HepG2 (cell line): ENCODE measurements at regions not wholly inside any gene's neighbourhood (a gene's known extent, or its start where the extent isn't known, plus 50 kb on each side); places are given as distances from the start of the nearest gene placed in this dataset.
A peak's percentile ranks its signal among the peaks of the same experiment; 100 is the strongest.

Experiments used
- ATAC-seq: fragments of 200-7000 bp; cut with Tn5 transposase; 3 replicates; pipeline ENCODE4 v1.9.1; 2020; ENCODE audit warnings: mild to moderate bottlenecking, moderate library complexity
- BruUV-seq: library from RNA; stranded (reverse); fragments of 400-500 nt; replicated peaks from 2 replicates; lab custom pipeline; 2021; lab: Mats Ljungman, UMichigan
- CTCF ChIA-PET: fragments of 300-600 bp; formaldehyde crosslinking; extraction: SDS; loops from one replicate; lab custom pipeline; 2021; ENCODE audit warnings: low total read pairs, inconsistent platforms, low intra/inter-chr PET ratio; lab: Yijun Ruan, JAX
- POLR2A ChIA-PET: fragments of 350-600 bp; sonication (Branson Sonifier 250); formaldehyde crosslinking; loops from one replicate; lab custom pipeline; 2020; ENCODE audit warnings: antibody characterized with exemption, inconsistent platforms; lab: Yijun Ruan, JAX
- DNase-seq: peaks from one replicate; pipeline ENCODE4 v3.0.0-alpha.2; 2015; ENCODE audit warnings: low spot score
- FAIRE-seq: peaks from 3 replicates; lab custom pipeline; 2011; peaks lifted over from hg19 to GRCh38; lab: Jason Lieb, UNC
- H2AFZ ChIP-seq: one replicate; pipeline ENCODE4 v1.6.1; 2011; ENCODE audit warnings: low read length, inconsistent platforms
- H3K27ac ChIP-seq: fragments of 300-600 bp; 3 replicates; pipeline ENCODE4 v1.8.0; 2011; ENCODE audit warnings: mixed run types, mild to moderate bottlenecking, mixed read lengths, low read length, inconsistent platforms; ENCODE audit not compliant: insufficient read depth; ENCODE audit errors: extremely low read length
- H3K27me3 ChIP-seq, 2 experiments: fragments of 200-600 bp in 1 of 2; 2 replicates in 1 of 2; 3 replicates in 1 of 2; pipeline versions ENCODE4 v1.6.0 to v1.8.0; 2011; ENCODE audit warnings: low read length in 2 of 2, mild to moderate bottlenecking in 2 of 2, moderate library complexity in 2 of 2, inconsistent platforms in 1 of 2; ENCODE audit not compliant: insufficient read depth in 2 of 2, control insufficient read depth in 1 of 2
- H3K36me3 ChIP-seq, 2 experiments: fragments of 200-600 bp in 1 of 2; replicated peaks in 1 of 2; 2 replicates in 1 of 2; 3 replicates in 1 of 2; pipeline versions ENCODE4 v1.5.1 to v1.8.0; 2011; ENCODE audit warnings: low read length in 2 of 2, inconsistent platforms in 1 of 2; ENCODE audit not compliant: insufficient read depth in 2 of 2, control insufficient read depth in 1 of 2
- H3K4me1 ChIP-seq: 2 replicates; pipeline ENCODE4 v1.5.1; 2012; ENCODE audit warnings: low read length, inconsistent platforms; ENCODE audit not compliant: insufficient read depth
- H3K4me2 ChIP-seq: 2 replicates; pipeline ENCODE4 v1.6.0; 2011; ENCODE audit warnings: low read depth, low read length, inconsistent platforms
- H3K4me3 ChIP-seq, 3 experiments: fragments of 200-600 bp in 1 of 3; sonication (generic), shearing (Covaris generic) in 1 of 3; replicated peaks in 1 of 3; 2 replicates each; pipeline ENCODE4 v1.5.1; 2011 to 2016; ENCODE audit warnings: low read length in 3 of 3, inconsistent platforms in 2 of 3, low read depth in 2 of 3, mild to moderate bottlenecking in 2 of 3, control low read depth in 1 of 3, mixed read lengths in 1 of 3; ENCODE audit not compliant: insufficient read depth in 1 of 3
- H3K79me2 ChIP-seq: one replicate; pipeline ENCODE4 v1.6.1; 2011; ENCODE audit warnings: low read length, inconsistent platforms; ENCODE audit not compliant: insufficient read depth
- H3K9ac ChIP-seq: 2 replicates; pipeline ENCODE4 v1.6.0; 2011; ENCODE audit warnings: mild to moderate bottlenecking, low read depth, low read length, inconsistent platforms; ENCODE audit not compliant: insufficient read depth
- H3K9me3 ChIP-seq: 2 replicates; pipeline ENCODE4 v1.5.1; 2012; ENCODE audit warnings: mild to moderate bottlenecking, low read length
- H4K20me1 ChIP-seq: 2 replicates; pipeline ENCODE4 v1.6.0; 2011; ENCODE audit warnings: inconsistent platforms, mild to moderate bottlenecking, low read length, moderate library complexity; ENCODE audit not compliant: insufficient read depth
- ARID5B ChIP-seq: IDR thresholded peaks from 2 replicates; pipeline ENCODE4 v1.4.0; 2020; ENCODE audit warnings: mild to moderate bottlenecking, missing genetic modification reagents
- CBX2 ChIP-seq, 2 experiments: fragments of 200-600 bp in 1 of 2; sonication (generic); formaldehyde crosslinking in 1 of 2; IDR thresholded peaks; 2 replicates each; pipeline versions ENCODE4 v1.7.0 to v1.8.1; 2018 to 2022; ENCODE audit warnings: low read depth in 2 of 2, low read length in 1 of 2, mild to moderate bottlenecking in 1 of 2, missing genetic modification reagents in 1 of 2
- FOSL1 ChIP-seq: sonication (generic); formaldehyde crosslinking; IDR thresholded peaks from 2 replicates; pipeline ENCODE4 v1.9.0; 2021; ENCODE audit warnings: missing genetic modification reagents, borderline replicate concordance
- HNF4A ChIP-seq: sonication (generic); formaldehyde crosslinking; IDR thresholded peaks from 2 replicates; pipeline ENCODE4 v1.4.0; 2020; ENCODE audit warnings: missing genetic modification reagents
- IKZF4 ChIP-seq: sonication (generic); formaldehyde crosslinking; IDR thresholded peaks from 2 replicates; pipeline ENCODE4 v1.5.1; 2020; ENCODE audit warnings: borderline replicate concordance, mild to moderate bottlenecking, low read depth, missing genetic modification reagents; ENCODE audit errors: not compliant biosample characterization
- KDM5A ChIP-seq: fragments of 200-600 bp; sonication (generic); IDR thresholded peaks from 2 replicates; pipeline ENCODE4 v1.7.0; 2018; ENCODE audit warnings: antibody characterized with exemption, mild to moderate bottlenecking, low read length, borderline replicate concordance
- MAFF ChIP-seq: IDR thresholded peaks from 2 replicates; pipeline ENCODE4 v1.6.1; 2011; ENCODE audit warnings: low read depth, low read length, improper control_type of control experiment
- PAWR ChIP-seq: sonication (generic); formaldehyde crosslinking; IDR thresholded peaks from 2 replicates; pipeline ENCODE4 v1.4.0; 2020; ENCODE audit warnings: missing genetic modification reagents, mild to moderate bottlenecking, borderline replicate concordance
- SOX5 ChIP-seq: IDR thresholded peaks from 2 replicates; pipeline ENCODE4 v1.6.1; 2016; ENCODE audit warnings: borderline replicate concordance
- SOX6 ChIP-seq, 2 experiments: fragments of 450-650 bp in 1 of 2; sonication (generic) in 1 of 2; formaldehyde crosslinking in 1 of 2; IDR thresholded peaks; 2 replicates each; pipeline versions ENCODE4 v1.4.0 to v1.6.1; 2017 to 2020; ENCODE audit warnings: antibody characterized with exemption in 1 of 2, mild to moderate bottlenecking in 1 of 2, missing genetic modification reagents in 1 of 2
- ZBTB38 ChIP-seq: sonication (generic); formaldehyde crosslinking; IDR thresholded peaks from 2 replicates; pipeline ENCODE4 v1.5.1; 2020; ENCODE audit warnings: mild to moderate bottlenecking, missing genetic modification reagents
- ZHX1 ChIP-seq: sonication (generic); formaldehyde crosslinking; IDR thresholded peaks from 2 replicates; pipeline ENCODE4 v1.8.1; 2022; ENCODE audit warnings: low read depth, mild to moderate bottlenecking, missing genetic modification reagents
- ZNF124 ChIP-seq: sonication (generic); formaldehyde crosslinking; IDR thresholded peaks from 2 replicates; pipeline ENCODE4 v1.4.0; 2020; ENCODE audit warnings: missing genetic modification reagents
- ZNF251 ChIP-seq: sonication (generic); formaldehyde crosslinking; IDR thresholded peaks from 2 replicates; pipeline ENCODE4 v1.9.0; 2021; ENCODE audit warnings: mild to moderate bottlenecking, missing genetic modification reagents
- ZNF841 ChIP-seq: sonication (generic); formaldehyde crosslinking; IDR thresholded peaks from 2 replicates; pipeline ENCODE4 v1.8.1; 2023; ENCODE audit warnings: missing genetic modification reagents, borderline replicate concordance
- WGBS: methylation state at CpG from one replicate; pipeline ENCODE4 v1.1.6; 2017; ENCODE audit warnings: low lambda C conversion rate; 5-methylcytosine and 5-hydroxymethylcytosine counted together
- in situ Hi-C: cut with HindIII; loops from 2 replicates; pipeline ENCODE4 v1.10.0; 2017; ENCODE audit warnings: low pct_unique_long_range_greater_than_20kb; ENCODE audit not compliant: extremely low pct_ligation_motif_present
- intact Hi-C: fragments of 100-400 bp; cut with micrococcal nuclease; formaldehyde crosslinking; loops from one replicate; pipeline ENCODE4 v1.10.0; 2022; ENCODE audit not compliant: unreplicated experiment

GRCh38 chr14:54127526-54127925 lies 170.9 kb upstream of the BMP4 start (continued):
- no peak for TF ChIP-seq ZBTB38 (CRISPR knock-in tag)

GRCh38 chr14:54129850-54130640 lies 173.4 kb upstream of the BMP4 start:
- no peak overlapping the region for H3K4me3 ChIP-seq
- ChIA-PET POLR2A (no interaction called here), CTCF (no interaction called here)
- no peaks in the 10 kb centered on the region for H4K20me1 ChIP-seq
- H3K27me3 ChIP-seq: no peaks in the 10 kb centered on the region
- peak; percentile 18 for FAIRE-seq
- no peaks in the 10 kb centered on the region for H3K36me3 ChIP-seq
- no peak overlapping the region for H3K27ac ChIP-seq
- H3K9me3 ChIP-seq: no peaks in the 10 kb centered on the region
- no peak for ATAC-seq
- no peak overlapping the region for H2AFZ ChIP-seq
- H3K9ac ChIP-seq: no peak overlapping the region
- WGBS: 79% methylated on average over 5 of the region's 5 CpGs
- H3K4me1 ChIP-seq: peaks cover 61% of the 10 kb centered on the region
- no TSS peak for BruUV-seq
- H3K4me2 ChIP-seq: no peak overlapping the region
- H3K79me2 ChIP-seq: no peaks in the 10 kb centered on the region
- intact Hi-C loops (no loop called here), in situ Hi-C loops (no loop called here)
- DNase-seq: no peak
- TF ChIP-seq HNF4A (CRISPR knock-in tag) (0 out of 2 replicates have a peak, but pooled peaks have one; percentile 3), FOSL1 (CRISPR knock-in tag) (no peak), PAWR (CRISPR knock-in tag) (no peak), ZHX1 (no peak), KDM5A (no peak), ARID5B (0 out of 2 replicates have a peak, but pooled peaks have one; percentile 12), SOX5 (CRISPR knock-in tag) (0 out of 2 replicates have a peak, but pooled peaks have one; percentile 28), MAFF (no peak), CBX2 (IDR thresholded peaks at IDR 0.05; ENCODE audit: low read depth, low read length) (no peak), CBX2 (CRISPR knock-in tag; IDR thresholded peaks at IDR 0.05; ENCODE audit: low read depth) (no peak), SOX6 (IDR thresholded peaks at IDR 0.05) (no peak), SOX6 (CRISPR knock-in tag; IDR thresholded peaks at IDR 0.05) (peak; percentile 55), ZNF124 (CRISPR knock-in tag) (no peak), ZNF251 (CRISPR knock-in tag) (no peak), ZNF841 (no peak), IKZF4 (CRISPR knock-in tag) (no peak)
